MM.1S (cell line): ENCODE measurements at regions not wholly inside any gene's neighbourhood (a gene's known extent, or its start where the extent isn't known, plus 50 kb on each side); places are given as distances from the start of the nearest gene placed in this dataset.

Source experiments
- EZH2 ChIP-seq: fragments of 300-600 bp; sonication (generic); optimal IDR thresholded peaks from 2 replicates; pipeline ENCODE3; 2017; ENCODE audit warnings: low read depth, mild to moderate bottlenecking, antibody characterized with exemption, low read length, mixed read lengths
- TF ChIP-seq, protein P1 (sequence below): fragments of 300-600 bp; sonication (generic); IDR thresholded peaks from 2 replicates; pipeline ENCODE4 v1.5.1; 2016; ENCODE audit warnings: antibody characterized with exemption, low read length, mixed read lengths

DNA sequence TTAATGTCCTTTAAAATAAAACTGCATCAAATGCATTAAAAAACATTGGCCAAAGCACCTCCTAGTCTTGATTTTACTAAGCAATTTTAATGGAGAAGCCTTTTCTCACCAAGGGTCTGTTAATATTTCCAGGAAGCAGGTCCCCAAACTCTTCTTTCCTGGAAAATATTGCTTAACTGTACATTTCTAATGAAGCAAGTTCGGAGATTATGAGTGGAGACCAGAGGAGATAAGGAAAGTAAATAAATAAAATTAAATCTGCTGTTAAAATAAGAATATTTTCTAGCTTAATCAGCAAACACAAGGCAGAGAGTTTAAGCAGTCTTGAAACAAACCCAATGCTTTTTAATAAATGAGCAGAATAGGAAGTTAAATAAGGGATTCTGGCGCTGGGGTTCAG, 322.4 kb downstream of the PTEN start:
- TF ChIP-seq EZH2: no peak
- TF ChIP-seq, protein P1, sequence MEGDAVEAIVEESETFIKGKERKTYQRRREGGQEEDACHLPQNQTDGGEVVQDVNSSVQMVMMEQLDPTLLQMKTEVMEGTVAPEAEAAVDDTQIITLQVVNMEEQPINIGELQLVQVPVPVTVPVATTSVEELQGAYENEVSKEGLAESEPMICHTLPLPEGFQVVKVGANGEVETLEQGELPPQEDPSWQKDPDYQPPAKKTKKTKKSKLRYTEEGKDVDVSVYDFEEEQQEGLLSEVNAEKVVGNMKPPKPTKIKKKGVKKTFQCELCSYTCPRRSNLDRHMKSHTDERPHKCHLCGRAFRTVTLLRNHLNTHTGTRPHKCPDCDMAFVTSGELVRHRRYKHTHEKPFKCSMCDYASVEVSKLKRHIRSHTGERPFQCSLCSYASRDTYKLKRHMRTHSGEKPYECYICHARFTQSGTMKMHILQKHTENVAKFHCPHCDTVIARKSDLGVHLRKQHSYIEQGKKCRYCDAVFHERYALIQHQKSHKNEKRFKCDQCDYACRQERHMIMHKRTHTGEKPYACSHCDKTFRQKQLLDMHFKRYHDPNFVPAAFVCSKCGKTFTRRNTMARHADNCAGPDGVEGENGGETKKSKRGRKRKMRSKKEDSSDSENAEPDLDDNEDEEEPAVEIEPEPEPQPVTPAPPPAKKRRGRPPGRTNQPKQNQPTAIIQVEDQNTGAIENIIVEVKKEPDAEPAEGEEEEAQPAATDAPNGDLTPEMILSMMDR: no peak
